LNCAP (cell line): ENCODE measurements at regions not wholly inside any gene's neighbourhood (a gene's known extent, or its start where the extent isn't known, plus 50 kb on each side); places are given as distances from the start of the nearest gene placed in this dataset.

ENCODE experiments used
- TF ChIP-seq, protein P1 (sequence below): fragments of 450-650 bp; IDR thresholded peaks from 2 replicates; pipeline ENCODE4 v1.5.1; 2017; ENCODE audit warnings: mild to moderate bottlenecking

DNA sequence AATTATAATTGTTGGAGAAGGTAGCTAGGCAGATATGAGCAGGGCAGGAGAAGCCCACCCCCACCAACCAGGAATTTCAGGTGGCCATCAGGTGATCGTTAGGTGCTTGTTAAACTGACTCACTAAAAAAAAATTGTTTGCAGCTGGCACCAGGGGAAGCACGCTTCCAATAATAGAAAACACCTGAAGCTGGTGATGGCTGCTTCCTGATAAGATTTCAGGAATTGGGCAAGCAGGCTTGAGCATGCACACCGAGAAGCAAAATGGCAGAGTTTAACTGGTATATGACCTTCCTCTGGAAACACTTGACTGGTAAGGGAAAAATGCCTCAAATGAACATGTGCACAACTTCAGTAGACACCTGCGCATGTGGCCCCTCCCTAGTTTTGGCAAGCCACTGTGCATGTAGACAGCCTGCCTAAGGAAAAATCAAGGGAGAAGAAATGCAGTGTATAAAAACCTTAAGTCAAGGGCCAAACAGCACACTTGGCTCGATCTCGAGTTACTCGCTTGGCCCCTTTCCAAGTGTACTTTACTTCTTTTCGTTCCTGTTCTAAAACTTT is 292.8 kb downstream of the CCDC85A start:
- TF ChIP-seq, protein P1, sequence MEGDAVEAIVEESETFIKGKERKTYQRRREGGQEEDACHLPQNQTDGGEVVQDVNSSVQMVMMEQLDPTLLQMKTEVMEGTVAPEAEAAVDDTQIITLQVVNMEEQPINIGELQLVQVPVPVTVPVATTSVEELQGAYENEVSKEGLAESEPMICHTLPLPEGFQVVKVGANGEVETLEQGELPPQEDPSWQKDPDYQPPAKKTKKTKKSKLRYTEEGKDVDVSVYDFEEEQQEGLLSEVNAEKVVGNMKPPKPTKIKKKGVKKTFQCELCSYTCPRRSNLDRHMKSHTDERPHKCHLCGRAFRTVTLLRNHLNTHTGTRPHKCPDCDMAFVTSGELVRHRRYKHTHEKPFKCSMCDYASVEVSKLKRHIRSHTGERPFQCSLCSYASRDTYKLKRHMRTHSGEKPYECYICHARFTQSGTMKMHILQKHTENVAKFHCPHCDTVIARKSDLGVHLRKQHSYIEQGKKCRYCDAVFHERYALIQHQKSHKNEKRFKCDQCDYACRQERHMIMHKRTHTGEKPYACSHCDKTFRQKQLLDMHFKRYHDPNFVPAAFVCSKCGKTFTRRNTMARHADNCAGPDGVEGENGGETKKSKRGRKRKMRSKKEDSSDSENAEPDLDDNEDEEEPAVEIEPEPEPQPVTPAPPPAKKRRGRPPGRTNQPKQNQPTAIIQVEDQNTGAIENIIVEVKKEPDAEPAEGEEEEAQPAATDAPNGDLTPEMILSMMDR = no peak

DNA sequence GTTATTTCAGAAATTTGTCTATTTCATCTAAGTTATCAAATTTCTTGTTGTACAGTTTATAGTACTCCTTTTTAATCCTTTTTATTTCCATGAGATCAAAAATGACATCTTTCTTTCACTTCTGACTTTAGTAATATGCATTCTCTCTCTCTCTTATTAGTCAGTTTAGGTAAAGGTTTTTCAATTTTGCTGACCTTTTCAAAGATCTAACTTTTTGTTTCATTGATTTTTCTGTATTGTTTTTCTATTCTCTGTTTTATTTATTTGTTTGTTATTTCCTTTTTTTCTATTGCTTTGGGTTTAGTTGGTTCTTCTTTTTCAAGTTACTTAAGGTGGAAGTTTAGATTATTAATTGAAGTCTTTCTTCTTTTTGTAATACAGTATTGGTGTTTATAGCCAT is 294.2 kb downstream of the CCDC85A start:
- TF ChIP-seq, protein P1 = no peak

DNA sequence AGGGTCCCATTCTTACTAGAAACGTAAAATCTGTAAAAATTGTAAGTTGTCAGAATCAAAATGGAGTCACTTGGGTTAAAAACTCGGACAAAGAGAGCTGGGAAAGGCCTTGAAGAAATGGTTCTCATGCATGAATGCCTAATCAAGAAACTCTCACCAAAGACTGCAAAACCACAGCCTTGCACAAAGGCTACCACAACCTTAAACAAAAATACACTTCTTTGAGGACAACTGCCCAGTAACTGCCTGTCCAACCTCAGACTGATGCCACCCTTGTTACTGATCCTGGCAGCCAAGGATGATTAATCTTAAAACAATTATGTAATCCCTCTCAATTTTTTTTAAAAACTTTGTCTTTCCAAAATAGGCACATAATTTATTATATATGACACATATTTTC is 299.3 kb downstream of the CCDC85A start:
- TF ChIP-seq, protein P1 = no peak

DNA sequence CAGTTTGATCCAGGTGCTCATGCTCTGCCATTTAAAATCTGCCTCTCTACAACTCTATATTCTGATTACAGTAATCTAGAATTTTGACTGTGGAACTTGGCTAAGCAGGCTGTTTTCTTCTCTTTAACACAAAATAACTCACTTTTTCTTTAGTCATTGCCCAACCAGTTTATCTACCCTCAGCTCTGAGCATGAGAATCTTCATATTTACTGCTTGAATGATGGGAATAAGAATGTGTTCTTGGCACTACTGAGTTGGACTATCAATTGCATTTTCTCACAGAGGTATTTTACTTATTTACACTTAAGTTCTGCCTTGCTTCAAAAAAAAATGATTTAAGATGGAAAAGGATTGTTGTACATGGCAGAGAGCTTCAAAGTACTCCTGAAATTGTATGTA is 301.1 kb downstream of the CCDC85A start:
- TF ChIP-seq, protein P1 = no peak

DNA sequence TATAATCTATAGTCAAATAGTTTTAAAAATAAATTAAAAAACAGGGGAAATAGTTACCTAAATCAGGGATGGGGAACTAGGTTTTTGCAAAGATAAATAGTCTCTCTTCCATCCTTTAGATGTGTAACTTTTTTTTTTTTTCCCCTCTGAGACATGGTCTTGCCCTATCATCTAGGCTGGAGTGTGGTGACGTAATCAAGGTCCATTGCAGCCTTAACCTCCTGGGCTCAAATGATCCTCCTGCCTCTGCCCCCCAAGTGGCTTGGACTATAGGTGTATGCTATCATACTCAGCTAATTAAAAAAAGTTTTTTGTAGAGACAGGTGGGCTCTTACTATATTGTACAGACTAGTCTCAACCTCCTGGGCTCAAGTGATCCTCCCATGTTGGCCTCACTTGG is 316.5 kb downstream of the CCDC85A start:
- TF ChIP-seq, protein P1 = no peak

DNA sequence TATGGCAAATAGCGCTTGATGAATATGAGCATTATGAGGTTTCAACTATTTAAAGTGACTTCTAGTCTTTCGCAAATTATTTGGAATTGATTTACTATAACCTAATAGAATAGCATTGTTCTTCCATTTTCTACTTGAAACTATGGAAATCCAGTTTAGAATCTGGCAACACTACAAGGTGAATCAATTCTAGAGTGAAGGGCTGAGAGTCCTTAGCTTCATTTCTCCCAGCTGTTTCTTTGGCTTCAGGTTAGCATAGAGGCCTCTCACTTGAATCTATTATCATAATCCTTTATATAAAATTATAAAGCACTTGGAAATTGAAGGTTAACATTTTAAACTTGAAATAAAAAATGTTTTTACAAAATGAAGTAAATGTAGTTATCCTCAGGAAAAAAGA is 318.8 kb downstream of the CCDC85A start:
- TF ChIP-seq, protein P1 = no peak

DNA sequence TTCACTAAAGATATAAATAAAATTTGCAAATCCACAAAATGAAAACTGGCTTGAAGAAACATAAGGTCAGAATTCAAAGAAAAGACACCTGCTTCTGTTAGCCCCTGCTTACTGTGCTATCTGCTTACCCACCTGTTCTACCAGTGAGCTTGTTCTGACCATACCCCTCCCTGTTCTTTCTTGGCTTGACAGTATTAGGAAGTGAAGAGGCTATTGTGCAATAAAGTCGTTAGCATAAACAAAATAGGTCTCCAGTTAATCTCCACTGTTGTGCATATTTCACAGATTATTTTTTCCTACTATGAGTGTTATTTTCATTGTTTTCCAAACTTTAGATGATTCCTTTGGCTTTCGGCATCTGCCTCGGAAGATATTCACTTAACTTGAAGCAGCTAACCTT is 322.1 kb downstream of the CCDC85A start:
- TF ChIP-seq, protein P1 = no peak

DNA sequence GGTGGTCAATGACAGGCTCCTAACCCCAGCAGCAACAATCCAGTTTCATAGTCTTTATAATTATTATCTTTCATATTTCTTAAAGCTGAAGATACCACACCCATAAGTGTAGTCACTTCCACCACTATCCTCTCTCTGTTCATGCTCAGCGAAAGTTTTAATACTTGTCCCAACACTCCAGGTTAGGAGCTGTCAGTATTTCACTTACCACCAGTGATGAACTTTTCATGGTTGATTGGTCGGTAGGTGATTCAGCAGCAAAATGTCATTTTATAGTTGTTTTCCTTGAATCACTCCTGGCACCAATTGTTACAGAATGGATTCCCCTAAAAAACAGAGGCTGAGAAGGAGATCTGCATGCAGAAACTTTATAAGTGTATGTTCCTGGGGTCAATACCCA is 324.9 kb downstream of the CCDC85A start:
- TF ChIP-seq, protein P1 = no peak
